ENCODE measurements at regions not wholly inside any gene's neighbourhood (a gene's known extent, or its start where the extent isn't known, plus 50 kb on each side); places are given as distances from the start of the nearest gene placed in this dataset.
A peak's percentile ranks its signal among the peaks of the same experiment; 100 is the strongest.
"Not testable (repeated sequence)": the region's sequence is repeated elsewhere in the genome, so short reads cannot be mapped to it uniquely, and the experiment has no call there.

- H3K9me3 ChIP-seq: no peaks in the 10 kb centered on the region
- TF ChIP-seq EP300 (IDR thresholded peaks at IDR 0.05) (no peak), CTCF (IDR thresholded peaks at IDR 0.05) (no peak), POLR2AphosphoS5 (IDR thresholded peaks at IDR 0.05) (no peak)
- 71% methylated on average over 2 of the region's 2 CpGs for WGBS
Observed at GRCh38 chr13:30535046-30535445, 69.3 kb upstream of the HMGB1 start.

GRCh38 chr13:30545320-30545719 lies 72.4 kb upstream of the USPL1 start:
- no peak overlapping the region for H3K27ac ChIP-seq
- no peaks in the 10 kb centered on the region for H3K4me1 ChIP-seq
- WGBS: 97% methylated on average over 2 of the region's 2 CpGs
- no peak for DNase-seq (ENCODE audit: low spot score in 2 of 2)
- H3K27me3 ChIP-seq: no peaks in the 10 kb centered on the region
- H3K4me3 ChIP-seq: no peak overlapping the region
- no peaks in the 10 kb centered on the region for H3K36me3 ChIP-seq
- H3K9me3 ChIP-seq: no peaks in the 10 kb centered on the region
- TF ChIP-seq CTCF (IDR thresholded peaks at IDR 0.05) (no peak), POLR2A (IDR thresholded peaks at IDR 0.05) (no peak), POLR2AphosphoS5 (IDR thresholded peaks at IDR 0.05) (no peak), EP300 (IDR thresholded peaks at IDR 0.05) (no peak)

More at GRCh38 chr13:30535046-30535445, 69.3 kb upstream of the HMGB1 start:
- Histone ChIP-seq H3K27ac (no peak overlapping the region), H3K4me1 (no peaks in the 10 kb centered on the region), H3K27me3 (no peaks in the 10 kb centered on the region), H3K4me3 (no peak overlapping the region), H3K36me3 (no peaks in the 10 kb centered on the region)
- DNase-seq (ENCODE audit: low spot score in 2 of 2): peak in 1 of 2 donors; percentile 16

DNA sequence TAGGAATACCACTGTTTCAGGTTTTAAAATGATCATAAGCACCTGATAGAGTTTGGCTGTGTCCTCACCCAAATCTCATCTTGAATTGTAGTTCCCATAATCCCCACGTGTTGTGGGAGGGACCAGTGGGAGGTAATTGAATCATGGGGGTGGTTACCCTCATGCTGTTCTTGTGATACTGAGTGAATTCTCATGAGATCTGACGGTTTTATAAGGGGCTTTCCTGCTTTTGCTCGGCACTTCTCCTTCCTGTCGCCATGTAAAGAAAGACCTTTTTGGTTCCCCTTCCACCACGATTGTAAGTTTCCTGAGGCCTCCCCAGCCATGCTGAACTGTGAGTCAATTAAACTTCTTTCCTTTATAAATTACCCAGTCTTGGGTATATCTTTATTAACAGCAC lies 69.7 kb upstream of the USPL1 start:
- not testable (repeated sequence) for H3K27me3 ChIP-seq; H3K4me1 ChIP-seq; H3K9me3 ChIP-seq; H3K36me3 ChIP-seq; H3K4me3 ChIP-seq; H3K27ac ChIP-seq; DNase-seq (ENCODE audit: low spot score in 2 of 2)
- WGBS: 72% methylated on average over 5 of the region's 5 CpGs

- 52% methylated on average over 2 of the region's 2 CpGs for WGBS
Observed at GRCh38 chr13:30551189-30551588, 66.5 kb upstream of the USPL1 start.

DNA sequence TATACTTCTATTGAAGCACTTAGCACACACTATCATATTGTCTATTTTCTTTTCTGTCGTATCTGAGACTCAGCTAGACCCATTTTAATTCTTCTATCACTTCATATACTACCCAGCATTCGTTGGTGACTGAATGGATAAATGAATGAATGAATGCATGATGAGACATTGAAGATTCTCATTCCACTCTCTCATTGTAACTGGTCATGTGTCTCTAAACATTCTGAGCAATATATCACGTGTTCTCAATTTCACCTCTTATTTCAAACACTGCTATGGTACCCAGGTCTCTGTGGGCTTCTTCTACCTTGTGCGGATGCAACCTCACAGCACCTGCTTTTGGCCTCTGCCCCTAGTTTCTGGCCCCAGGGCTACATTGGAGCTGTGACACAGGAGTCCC lies 65.2 kb upstream of the USPL1 start:
- no peaks in the 10 kb centered on the region for H3K36me3 ChIP-seq
- 93% methylated on average over 4 of the region's 4 CpGs for WGBS
- no peak for TF ChIP-seq CTCF (IDR thresholded peaks at IDR 0.05)
- no peak for TF ChIP-seq EP300 (IDR thresholded peaks at IDR 0.05)
- TF ChIP-seq POLR2AphosphoS5 (IDR thresholded peaks at IDR 0.05): no peak
- no peak for TF ChIP-seq POLR2A (IDR thresholded peaks at IDR 0.05)
- no peak overlapping the region for H3K27ac ChIP-seq
- no peaks in the 10 kb centered on the region for H3K4me1 ChIP-seq
- H3K4me3 ChIP-seq: no peak overlapping the region
- H3K9me3 ChIP-seq: no peaks in the 10 kb centered on the region
- DNase-seq (ENCODE audit: low spot score in 2 of 2): no peak
- H3K27me3 ChIP-seq: no peaks in the 10 kb centered on the region

More at GRCh38 chr13:30551189-30551588, 66.5 kb upstream of the USPL1 start:
- Histone ChIP-seq H3K27ac (no peak overlapping the region), H3K4me1 (no peaks in the 10 kb centered on the region), H3K9me3 (no peaks in the 10 kb centered on the region), H3K27me3 (no peaks in the 10 kb centered on the region), H3K36me3 (no peaks in the 10 kb centered on the region), H3K4me3 (no peak overlapping the region)
- TF ChIP-seq CTCF (IDR thresholded peaks at IDR 0.05) (peak; percentile 15 to 29), POLR2AphosphoS5 (IDR thresholded peaks at IDR 0.05) (no peak), EP300 (IDR thresholded peaks at IDR 0.05) (no peak), POLR2A (IDR thresholded peaks at IDR 0.05) (no peak)
- DNase-seq (ENCODE audit: low spot score in 2 of 2): no peak

DNA sequence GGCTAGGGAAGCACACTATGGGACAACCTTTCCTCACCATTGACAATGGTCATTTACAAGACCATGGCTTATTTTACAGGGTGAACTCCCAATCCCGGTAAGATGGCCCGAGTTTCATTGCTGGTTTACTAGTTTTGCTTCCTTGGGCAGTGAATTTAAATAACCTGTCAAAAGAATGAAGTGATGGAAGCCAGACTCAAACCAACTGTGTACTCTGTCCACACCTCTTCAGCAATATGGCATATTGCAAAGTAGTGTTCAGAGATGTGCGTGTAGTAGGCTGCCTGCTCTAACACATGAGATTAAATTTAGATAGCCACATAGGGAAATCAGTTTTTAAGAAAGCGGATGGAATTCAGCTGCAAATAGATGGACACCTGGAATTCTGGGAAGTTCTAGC lies 58.4 kb upstream of the USPL1 start:
- WGBS: over 99% methylated on average over 4 of the region's 4 CpGs

More for the DNA sequence above, 58.4 kb upstream of the USPL1 start:
- Histone ChIP-seq H3K27me3 (no peaks in the 10 kb centered on the region), H3K4me3 (no peak overlapping the region), H3K4me1 (no peaks in the 10 kb centered on the region), H3K9me3 (no peaks in the 10 kb centered on the region), H3K36me3 (no peaks in the 10 kb centered on the region), H3K27ac (no peak overlapping the region)
- DNase-seq (ENCODE audit: low spot score in 2 of 2): no peak
- no peak for TF ChIP-seq POLR2AphosphoS5 (IDR thresholded peaks at IDR 0.05)
- TF ChIP-seq POLR2A (IDR thresholded peaks at IDR 0.05): no peak
- no peak for TF ChIP-seq CTCF (IDR thresholded peaks at IDR 0.05)
- TF ChIP-seq EP300 (IDR thresholded peaks at IDR 0.05): no peak
